PC-9 (cell line): ENCODE measurements at regions not wholly inside any gene's neighbourhood (a gene's known extent, or its start where the extent isn't known, plus 50 kb on each side); places are given as distances from the start of the nearest gene placed in this dataset.

ENCODE experiments used
- EZH2 ChIP-seq: fragments of 200-600 bp; sonication (generic); IDR thresholded peaks from 2 replicates; pipeline ENCODE4 v1.8.0; 2017; ENCODE audit warnings: antibody characterized with exemption, low read depth
- TF ChIP-seq, protein P1 (sequence below): fragments of 200-600 bp; sonication (generic); conservative IDR thresholded peaks from 2 replicates; pipeline ENCODE4 v1.6.1; 2017; ENCODE audit warnings: mixed run types, antibody characterized with exemption, mild to moderate bottlenecking, moderate library complexity

DNA sequence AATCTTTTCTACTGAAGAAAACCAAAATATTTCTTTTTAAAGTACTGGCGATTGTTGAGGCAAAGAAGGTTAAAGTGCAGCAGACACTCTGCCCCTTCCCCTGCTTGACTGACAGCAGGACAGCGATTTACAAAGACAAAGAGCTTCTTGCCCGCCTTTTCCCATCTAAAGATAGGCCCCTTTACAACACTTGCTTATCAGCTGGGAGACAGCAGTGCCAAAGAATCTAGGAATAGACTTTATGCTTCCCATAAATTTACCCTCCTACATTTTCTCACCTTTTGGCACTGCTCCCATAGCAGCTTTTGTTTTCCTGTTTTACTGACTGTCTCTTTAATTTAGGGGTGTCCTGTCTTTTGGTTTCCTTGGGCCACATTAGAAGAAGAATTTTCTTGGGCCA, 824.1 kb downstream of the CCSER2 start:
- TF ChIP-seq, protein P1, sequence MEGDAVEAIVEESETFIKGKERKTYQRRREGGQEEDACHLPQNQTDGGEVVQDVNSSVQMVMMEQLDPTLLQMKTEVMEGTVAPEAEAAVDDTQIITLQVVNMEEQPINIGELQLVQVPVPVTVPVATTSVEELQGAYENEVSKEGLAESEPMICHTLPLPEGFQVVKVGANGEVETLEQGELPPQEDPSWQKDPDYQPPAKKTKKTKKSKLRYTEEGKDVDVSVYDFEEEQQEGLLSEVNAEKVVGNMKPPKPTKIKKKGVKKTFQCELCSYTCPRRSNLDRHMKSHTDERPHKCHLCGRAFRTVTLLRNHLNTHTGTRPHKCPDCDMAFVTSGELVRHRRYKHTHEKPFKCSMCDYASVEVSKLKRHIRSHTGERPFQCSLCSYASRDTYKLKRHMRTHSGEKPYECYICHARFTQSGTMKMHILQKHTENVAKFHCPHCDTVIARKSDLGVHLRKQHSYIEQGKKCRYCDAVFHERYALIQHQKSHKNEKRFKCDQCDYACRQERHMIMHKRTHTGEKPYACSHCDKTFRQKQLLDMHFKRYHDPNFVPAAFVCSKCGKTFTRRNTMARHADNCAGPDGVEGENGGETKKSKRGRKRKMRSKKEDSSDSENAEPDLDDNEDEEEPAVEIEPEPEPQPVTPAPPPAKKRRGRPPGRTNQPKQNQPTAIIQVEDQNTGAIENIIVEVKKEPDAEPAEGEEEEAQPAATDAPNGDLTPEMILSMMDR, result no peak
- no peak for TF ChIP-seq EZH2
